ENCODE measurements at regions not wholly inside any gene's neighbourhood (a gene's known extent, or its start where the extent isn't known, plus 50 kb on each side); places are given as distances from the start of the nearest gene placed in this dataset.

GRCh38 chr2:136359121-136359965, 241.4 kb upstream of the CXCR4 start:
- Histone ChIP-seq H3K36me3 (no peaks in the 10 kb centered on the region), H3K27ac (no peak overlapping the region), H3K4me3 (no peak overlapping the region), H3K4me1 (no peaks in the 10 kb centered on the region), H3K27me3 (no peaks in the 10 kb centered on the region), H3K4me2 (no peak overlapping the region), H4K20me1 (no peaks in the 10 kb centered on the region), H3K9ac (no peak overlapping the region), H3K9me3 (replicated peaks in 1 of 11) (no peaks in the 10 kb centered on the region)
- no peak for TF ChIP-seq Cebpa-rat (IDR thresholded peaks at IDR 0.05)

- Histone ChIP-seq H3K4me3 (no peak overlapping the region), H3K27me3 (no peaks in the 10 kb centered on the region), H3K9me3 (replicated peaks in 1 of 11) (no peaks in the 10 kb centered on the region), H3K4me2 (no peak overlapping the region), H3K36me3 (no peaks in the 10 kb centered on the region), H3K27ac (no peak overlapping the region), H3K9ac (no peak overlapping the region), H3K4me1 (no peaks in the 10 kb centered on the region), H4K20me1 (no peaks in the 10 kb centered on the region)
- no peak for TF ChIP-seq Cebpa-rat (IDR thresholded peaks at IDR 0.05)
These were observed 240.6 kb upstream of the CXCR4 start for GRCh38 chr2:136358576-136358975.

GRCh38 chr2:136357007-136357380, 239.0 kb upstream of the CXCR4 start:
- no peaks in the 10 kb centered on the region for H3K27me3 ChIP-seq
- H3K9ac ChIP-seq: no peak overlapping the region
- no peak overlapping the region for H3K27ac ChIP-seq
- no peaks in the 10 kb centered on the region for H3K4me1 ChIP-seq
- H3K36me3 ChIP-seq: no peaks in the 10 kb centered on the region
- H3K4me3 ChIP-seq: no peak overlapping the region
- no peaks in the 10 kb centered on the region for H4K20me1 ChIP-seq
- H3K9me3 ChIP-seq (replicated peaks in 1 of 11): no peaks in the 10 kb centered on the region
- TF ChIP-seq Cebpa-rat (IDR thresholded peaks at IDR 0.05): no peak
- no peak overlapping the region for H3K4me2 ChIP-seq

- no peak overlapping the region for H3K27ac ChIP-seq
- no peak overlapping the region for H3K4me3 ChIP-seq
- TF ChIP-seq Cebpa-rat (IDR thresholded peaks at IDR 0.05): no peak
- no peaks in the 10 kb centered on the region for H4K20me1 ChIP-seq
- no peaks in the 10 kb centered on the region for H3K4me1 ChIP-seq
- H3K36me3 ChIP-seq: no peaks in the 10 kb centered on the region
- no peaks in the 10 kb centered on the region for H3K27me3 ChIP-seq
- no peak overlapping the region for H3K4me2 ChIP-seq
- no peak overlapping the region for H3K9ac ChIP-seq
- H3K9me3 ChIP-seq (replicated peaks in 1 of 11): peaks cover 0 to 3% (median 0%) of the 10 kb centered on the region in 11 experiments; a peak in 4 of 22 replicates
These were observed 238.4 kb upstream of the CXCR4 start for GRCh38 chr2:136356125-136357006.

GRCh38 chr2:136351684-136352083, 233.7 kb upstream of the CXCR4 start:
- H3K4me3 ChIP-seq: no peak overlapping the region
- H3K9ac ChIP-seq: no peak overlapping the region
- no peaks in the 10 kb centered on the region for H3K4me1 ChIP-seq
- H3K4me2 ChIP-seq: no peak overlapping the region
- H3K27me3 ChIP-seq: no peaks in the 10 kb centered on the region
- H3K27ac ChIP-seq: no peak overlapping the region
- no peaks in the 10 kb centered on the region for H4K20me1 ChIP-seq
- no peaks in the 10 kb centered on the region for H3K36me3 ChIP-seq
- TF ChIP-seq Cebpa-rat (IDR thresholded peaks at IDR 0.05): no peak
- peaks cover 11 to 21% (median 18%) of the 10 kb centered on the region in 11 experiments for H3K9me3 ChIP-seq (replicated peaks in 1 of 11)

- Histone ChIP-seq H3K9me3 (replicated peaks in 1 of 11) (peaks cover 11 to 26% (median 19%) of the 10 kb centered on the region in 11 experiments), H3K36me3 (no peaks in the 10 kb centered on the region), H4K20me1 (no peaks in the 10 kb centered on the region), H3K4me2 (no peak overlapping the region), H3K4me1 (no peaks in the 10 kb centered on the region), H3K4me3 (no peak overlapping the region), H3K9ac (no peak overlapping the region), H3K27me3 (no peaks in the 10 kb centered on the region), H3K27ac (no peak overlapping the region)
- TF ChIP-seq Cebpa-rat (IDR thresholded peaks at IDR 0.05): no peak
These were observed 230.0 kb upstream of the CXCR4 start for GRCh38 chr2:136347981-136348380.

- H3K4me2 ChIP-seq: no peak overlapping the region
- no peaks in the 10 kb centered on the region for H3K4me1 ChIP-seq
- H3K9ac ChIP-seq: no peak overlapping the region
- no peaks in the 10 kb centered on the region for H3K36me3 ChIP-seq
- peaks cover 6 to 34% (median 19%) of the 10 kb centered on the region in 11 experiments; a peak in 20 of 22 replicates for H3K9me3 ChIP-seq (replicated peaks in 1 of 11)
- H3K27me3 ChIP-seq: no peaks in the 10 kb centered on the region
- H3K4me3 ChIP-seq: no peak overlapping the region
- no peaks in the 10 kb centered on the region for H4K20me1 ChIP-seq
- H3K27ac ChIP-seq: no peak overlapping the region
- TF ChIP-seq Cebpa-rat (IDR thresholded peaks at IDR 0.05): no peak
These were observed 226.4 kb upstream of the CXCR4 start for GRCh38 chr2:136344339-136344738.

- no peaks in the 10 kb centered on the region for H3K27me3 ChIP-seq
These were observed 224.2 kb upstream of the CXCR4 start for GRCh38 chr2:136342138-136342537.

GRCh38 chr2:136334967-136335366, 217.0 kb upstream of the CXCR4 start:
- H3K36me3 ChIP-seq: peaks cover 0 to 4% (median 0%) of the 10 kb centered on the region in 11 experiments; a peak in 1 of 22 replicates
- no peak for TF ChIP-seq Cebpa-rat (IDR thresholded peaks at IDR 0.05)
- peaks cover 15 to 37% (median 20%) of the 10 kb centered on the region in 11 experiments for H3K9me3 ChIP-seq (replicated peaks in 1 of 11)
- H3K4me1 ChIP-seq: peaks cover 0 to 7% (median 0%) of the 10 kb centered on the region in 10 experiments; a peak in 5 of 20 replicates
- H3K27ac ChIP-seq: no peak overlapping the region
- no peak overlapping the region for H3K4me3 ChIP-seq
- no peak overlapping the region for H3K4me2 ChIP-seq
- no peaks in the 10 kb centered on the region for H3K27me3 ChIP-seq
- H3K9ac ChIP-seq: no peak overlapping the region
- no peaks in the 10 kb centered on the region for H4K20me1 ChIP-seq

More at GRCh38 chr2:136342138-136342537, 224.2 kb upstream of the CXCR4 start:
- Histone ChIP-seq H3K4me2 (no peak overlapping the region), H3K4me1 (no peaks in the 10 kb centered on the region), H3K27ac (no peak overlapping the region), H3K4me3 (no peak overlapping the region), H4K20me1 (no peaks in the 10 kb centered on the region), H3K9me3 (replicated peaks in 1 of 11) (peaks cover 20 to 51% (median 30%) of the 10 kb centered on the region in 11 experiments), H3K36me3 (peaks cover 0 to 4% (median 0%) of the 10 kb centered on the region in 11 experiments; a peak in 1 of 22 replicates), H3K9ac (no peak overlapping the region)
- TF ChIP-seq Cebpa-rat (IDR thresholded peaks at IDR 0.05): no peak

Measured in BLaER1 treated with 17β-estradiol and CSF1 and Interleukin-3, amounts not matched to agents 10 nM and 100 nM (cell line).